HPDE6-E6E7 (cell line): ENCODE measurements at regions not wholly inside any gene's neighbourhood (a gene's known extent, or its start where the extent isn't known, plus 50 kb on each side); places are given as distances from the start of the nearest gene placed in this dataset.

Experiments used
- DNase-seq: peaks from one replicate; pipeline ENCODE4 v3.0.0; 2011; ENCODE audit warnings: missing footprints; ENCODE audit errors: extremely low spot score

DNA sequence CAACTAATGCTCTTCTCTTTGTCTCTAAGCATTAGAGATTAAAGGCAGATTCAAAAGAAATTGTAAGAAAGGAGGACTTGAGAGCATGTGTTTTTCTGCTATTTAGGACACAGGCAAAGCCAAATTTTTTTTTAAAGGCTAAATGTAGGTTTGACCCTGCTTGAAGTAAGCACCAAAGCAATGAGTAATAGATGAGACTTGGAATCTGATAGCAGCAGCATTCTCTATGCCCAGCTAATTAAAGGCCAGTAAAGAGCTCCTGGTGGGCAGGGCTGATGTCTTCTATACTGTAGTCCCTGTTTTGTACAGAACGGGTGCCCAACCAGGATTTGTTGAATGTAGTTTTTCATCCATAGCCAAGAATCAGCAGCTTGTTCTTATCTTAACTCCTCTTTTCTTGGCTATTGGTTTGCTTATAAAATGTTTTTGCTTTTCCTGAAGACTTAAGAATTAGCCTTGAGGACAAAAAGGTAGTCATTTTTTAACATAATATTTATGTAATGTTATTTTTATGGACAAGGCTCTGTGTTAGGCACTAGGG, 179.6 kb downstream of the LMO4 start:
- no peak for DNase-seq

DNA sequence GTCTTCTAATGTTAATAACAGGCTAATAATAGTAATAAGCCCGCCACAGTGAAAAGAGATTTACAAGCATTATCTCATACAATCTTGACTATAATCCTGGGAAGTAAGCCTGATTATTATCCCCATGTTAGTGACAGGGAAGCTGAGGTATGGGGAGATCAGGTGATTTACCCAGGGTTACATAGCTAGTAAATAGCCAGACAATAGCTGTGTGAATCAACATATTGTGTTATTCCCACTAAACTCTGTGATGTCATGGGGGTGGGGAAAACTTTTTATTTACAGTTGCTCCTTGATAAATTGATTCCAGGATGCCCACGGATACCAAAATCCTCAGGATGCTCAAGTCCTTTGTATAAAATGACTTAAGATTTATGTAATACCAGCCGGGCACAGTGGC, 181.9 kb downstream of the LMO4 start:
- DNase-seq: no peak

DNA sequence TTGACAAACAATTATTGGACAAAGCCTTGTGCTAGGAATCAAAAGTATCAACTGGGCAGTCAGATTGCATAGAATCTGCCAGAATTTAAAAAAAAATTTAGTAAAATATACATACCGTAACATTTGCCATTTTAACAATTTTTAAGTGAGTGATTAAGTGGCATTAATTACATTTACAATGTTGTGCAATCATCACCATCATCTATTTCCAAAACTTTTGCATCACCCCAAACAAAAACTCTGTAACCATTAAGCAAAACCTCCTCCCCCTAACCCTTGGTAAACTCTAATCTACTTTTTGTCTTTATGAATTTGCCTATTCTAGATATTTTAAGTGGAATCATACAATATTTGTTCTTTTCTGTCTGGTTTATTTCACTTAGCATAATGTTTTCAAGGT, 182.8 kb downstream of the LMO4 start:
- DNase-seq: no peak

DNA sequence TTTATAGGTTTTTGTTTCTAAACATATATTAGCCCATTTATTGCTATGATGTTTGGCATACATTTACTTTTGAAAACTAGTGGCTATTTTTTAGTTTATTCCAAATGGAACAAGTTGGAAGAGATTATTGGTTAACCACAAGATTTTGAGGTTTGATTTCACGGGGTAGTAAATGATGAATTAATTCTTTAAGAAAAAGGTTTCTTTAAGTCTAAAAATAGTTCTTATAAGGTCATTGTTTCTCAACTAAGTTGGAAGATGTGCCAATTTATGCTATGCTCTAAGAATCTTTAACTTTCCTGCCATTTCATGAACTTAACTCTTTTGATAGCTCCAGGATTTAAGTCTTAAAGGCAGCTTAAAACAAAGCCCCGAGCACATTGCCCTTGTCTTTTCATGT, 183.8 kb downstream of the LMO4 start:
- DNase-seq: no peak

DNA sequence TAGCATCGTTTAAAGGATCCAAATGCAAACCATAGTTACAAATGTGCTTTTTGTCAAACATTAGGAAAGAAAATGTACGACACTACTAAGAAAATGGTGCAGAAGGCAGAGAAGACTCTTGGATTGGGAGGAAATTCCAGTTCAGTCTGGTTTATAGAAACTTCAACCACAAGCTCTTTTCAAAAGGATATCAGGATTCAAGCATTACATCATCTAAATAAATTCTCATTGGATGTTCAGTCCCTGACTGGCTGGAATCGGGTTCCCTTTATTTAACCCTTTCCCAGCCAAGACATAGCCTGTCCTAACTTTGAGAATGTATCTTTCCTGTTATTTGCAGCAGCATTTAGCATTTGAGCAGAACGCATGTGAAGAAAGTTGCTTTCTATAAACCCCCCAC, 184.6 kb downstream of the LMO4 start:
- DNase-seq: no peak

DNA sequence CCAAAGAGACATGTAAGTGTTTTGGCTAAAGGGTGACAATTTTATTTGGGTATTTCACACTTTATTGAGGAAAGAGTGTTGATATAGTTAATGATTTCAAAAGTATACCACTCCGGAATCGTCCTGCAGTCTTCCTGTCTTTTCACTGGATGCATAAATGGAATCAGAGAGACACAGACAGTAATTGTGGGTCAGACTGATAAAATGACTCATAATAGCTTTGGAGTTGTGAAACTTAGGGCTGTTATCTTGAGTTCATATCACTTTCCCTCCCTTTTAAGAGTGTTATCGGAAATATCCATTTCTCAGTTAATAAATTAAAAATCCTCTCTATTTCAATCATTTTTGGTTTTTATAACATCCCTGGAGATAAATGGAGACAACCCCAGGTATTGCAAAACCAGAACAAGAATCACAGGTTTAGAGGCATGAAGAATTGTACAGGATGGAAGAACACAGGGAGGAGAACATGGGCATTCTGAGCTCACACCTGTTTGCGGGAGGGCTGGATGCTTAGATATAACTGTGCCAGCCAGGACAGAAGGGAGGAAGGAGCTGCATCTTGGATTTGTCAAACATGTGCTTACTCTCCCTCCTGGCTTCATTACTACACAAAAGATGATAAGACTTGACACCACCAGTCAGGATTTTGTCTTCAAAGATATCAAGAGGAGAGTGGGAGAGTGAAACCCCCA, 185.4 kb downstream of the LMO4 start:
- DNase-seq: no peak

DNA sequence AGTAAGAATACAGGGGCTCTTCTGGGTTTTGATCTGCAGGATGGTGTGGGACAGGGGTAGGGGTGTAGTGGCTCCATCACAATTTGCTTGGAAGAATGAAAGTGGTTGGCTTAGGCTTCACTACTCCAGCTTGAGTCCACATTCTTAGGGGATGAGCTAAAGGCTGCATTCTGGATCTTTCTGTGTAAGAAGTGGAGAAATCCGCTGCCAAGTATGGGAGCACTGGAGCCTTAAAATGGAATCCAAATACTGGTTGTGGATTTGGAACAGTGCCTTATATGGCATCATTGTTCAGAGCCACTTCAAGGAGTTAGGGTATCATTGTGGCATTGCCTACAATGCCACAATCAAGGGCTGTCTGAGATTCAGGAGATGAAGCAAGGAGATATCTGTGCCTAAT, 187.1 kb downstream of the LMO4 start:
- no peak for DNase-seq

DNA sequence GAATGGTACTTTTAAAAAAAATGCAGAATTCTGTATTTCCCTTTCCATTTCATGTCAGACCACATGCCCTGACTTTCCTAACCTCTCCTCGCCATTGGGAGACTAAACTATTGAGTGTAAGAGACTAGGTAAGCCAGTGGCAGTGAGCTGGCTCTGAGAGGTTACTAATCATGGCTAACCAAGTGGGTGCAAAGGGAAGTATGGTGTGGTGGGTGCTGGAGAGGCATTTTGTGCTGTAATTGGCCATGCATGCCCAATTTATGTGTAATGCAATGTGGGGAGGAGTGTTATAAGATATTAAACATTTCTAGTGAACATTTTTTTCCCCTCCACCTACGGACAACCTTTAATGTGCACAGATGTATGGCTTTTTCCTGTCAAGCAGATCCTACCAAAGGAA, 190.1 kb downstream of the LMO4 start:
- no peak for DNase-seq

DNA sequence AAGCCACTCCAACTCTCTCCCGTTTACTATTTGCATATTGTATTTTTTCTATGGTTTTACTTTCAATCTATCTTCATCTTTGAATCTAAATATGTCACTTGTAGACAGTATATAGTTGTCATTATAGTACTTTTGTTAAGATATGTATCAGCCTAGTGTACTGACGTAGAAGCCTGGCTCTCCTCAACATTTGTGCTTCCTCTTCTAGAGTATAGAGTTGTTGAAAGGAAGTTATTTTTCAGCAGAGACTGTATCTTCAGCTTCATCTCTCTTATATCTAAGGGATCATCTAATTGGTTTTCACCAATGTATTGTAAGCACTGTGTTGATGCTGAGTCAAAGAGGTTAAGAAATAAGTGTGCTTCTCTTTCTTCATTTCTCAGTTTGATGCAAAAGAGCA, 192.8 kb downstream of the LMO4 start:
- DNase-seq: no peak

DNA sequence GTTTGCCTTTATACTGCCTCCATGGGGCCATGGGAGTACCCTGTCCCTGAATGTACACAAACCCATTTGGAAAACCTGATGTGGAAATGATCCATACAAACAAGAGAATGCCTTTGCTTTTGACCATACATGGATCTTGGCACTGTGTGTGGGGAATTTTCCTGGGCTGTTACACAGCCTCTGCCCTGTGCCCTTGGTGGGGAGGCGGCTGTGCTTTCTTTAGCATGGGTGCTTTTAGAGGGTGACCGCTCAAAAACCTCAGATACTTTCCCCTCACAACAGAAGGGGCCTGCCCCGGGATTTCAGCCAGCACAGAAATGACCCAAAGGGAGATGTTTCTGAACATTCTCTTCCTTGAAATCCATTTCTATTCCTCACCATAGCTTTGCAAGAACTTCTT, 194.8 kb downstream of the LMO4 start:
- DNase-seq: no peak

DNA sequence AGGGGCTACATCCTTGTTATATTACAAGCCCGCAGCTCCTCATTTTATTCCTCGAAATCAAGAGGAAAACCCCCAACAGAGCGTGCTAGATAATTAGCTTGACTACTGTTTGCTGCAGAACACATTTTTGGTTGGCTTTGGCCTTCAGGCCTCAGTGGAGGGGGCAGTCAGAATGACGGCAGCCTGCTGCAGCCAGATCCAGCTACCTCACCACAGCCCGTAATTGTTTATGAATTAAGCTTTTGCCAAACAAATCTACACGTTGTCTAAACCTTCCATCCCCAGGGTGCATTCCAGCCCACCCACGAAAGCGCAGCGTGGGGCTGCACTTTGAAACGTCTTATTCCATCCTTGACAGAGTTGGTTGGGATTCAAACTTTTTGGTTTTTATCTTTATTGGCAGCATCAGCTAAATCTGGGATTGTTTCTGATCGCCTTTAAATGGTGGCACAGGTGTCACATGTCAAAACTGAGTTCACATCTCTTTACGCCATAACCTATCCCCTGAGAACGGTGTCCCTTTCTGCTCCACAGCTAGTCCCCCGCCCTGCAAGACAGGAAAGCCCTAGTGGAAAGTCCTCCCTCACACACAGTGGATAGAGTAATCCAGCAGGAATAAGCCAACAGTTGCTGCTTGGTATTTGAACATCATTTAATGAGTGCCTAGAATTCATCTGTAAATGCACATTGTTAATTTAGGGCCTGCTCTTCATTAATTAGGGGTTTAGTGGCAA, 195.5 kb downstream of the LMO4 start:
- no peak for DNase-seq

DNA sequence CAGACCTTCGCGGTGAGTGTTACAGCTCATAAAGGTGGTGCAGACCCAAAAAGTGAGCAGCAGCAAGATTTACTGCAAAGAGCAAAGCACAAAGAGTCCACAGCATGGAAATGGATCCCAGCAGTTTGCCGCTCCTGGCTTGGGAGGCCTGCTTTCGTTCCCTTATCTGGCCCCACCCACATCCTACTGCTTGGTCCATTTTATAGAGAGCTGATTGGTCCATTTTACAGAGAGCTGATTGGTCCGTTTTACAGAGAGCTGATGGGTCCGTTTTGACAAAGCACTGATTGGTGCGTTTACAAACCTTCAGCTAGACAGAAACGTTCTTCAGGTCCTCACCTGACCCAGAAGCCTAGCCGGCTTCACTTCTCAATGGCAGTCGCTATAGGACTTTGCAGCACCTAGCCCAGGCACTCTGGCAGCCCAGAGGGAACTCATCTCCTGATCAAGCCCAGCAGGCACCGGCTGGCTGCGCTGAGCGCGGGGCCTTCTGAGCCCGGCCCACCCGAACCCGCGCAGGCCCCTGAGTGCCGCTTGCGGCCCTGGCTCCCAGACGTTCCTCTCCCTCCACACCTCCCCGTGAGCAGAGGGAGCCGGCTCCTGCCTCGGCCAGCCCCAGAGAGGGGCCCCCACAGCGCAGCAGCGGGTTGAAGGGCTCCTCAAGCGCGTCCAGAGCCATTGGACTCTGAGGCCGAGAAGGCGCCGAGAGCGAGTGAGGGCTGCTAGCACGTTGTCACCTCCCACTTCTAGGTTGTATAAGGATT, 200.3 kb downstream of the LMO4 start:
- DNase-seq: no peak

DNA sequence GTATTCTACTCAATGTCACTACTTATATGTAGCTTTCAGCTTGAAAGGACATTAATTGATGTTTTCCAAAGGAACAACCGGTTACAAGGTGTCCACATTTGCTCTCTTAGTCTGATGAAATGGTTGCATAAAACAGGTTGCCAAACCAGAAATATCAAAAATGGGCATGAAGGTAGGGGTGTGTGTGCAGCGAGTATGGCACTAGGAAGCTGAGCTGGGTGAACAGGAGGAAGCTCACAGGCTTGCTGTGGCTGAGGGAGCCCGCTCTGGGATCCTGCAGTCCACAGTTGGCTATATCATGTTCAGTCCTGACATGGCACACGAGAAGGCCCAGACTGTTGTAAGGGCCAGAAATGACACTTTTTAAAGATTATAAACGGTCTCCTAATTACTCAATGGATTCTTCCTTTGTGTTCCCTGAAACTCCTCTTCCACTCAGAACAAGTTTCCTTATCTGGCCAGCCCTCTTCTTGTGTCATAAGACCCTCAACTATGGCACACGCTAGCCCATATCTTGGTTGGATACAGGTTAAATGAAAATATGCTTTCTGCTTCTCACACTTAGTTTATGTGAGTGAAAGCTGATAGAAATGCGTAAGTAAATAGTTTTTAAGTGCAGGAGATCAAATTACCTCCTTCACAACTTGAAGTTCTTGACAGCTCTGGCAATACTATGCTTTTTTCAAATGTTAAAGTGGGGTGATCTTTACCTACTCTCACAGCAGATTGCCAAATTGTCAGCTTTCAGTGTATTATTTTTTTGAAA, 201.5 kb downstream of the LMO4 start:
- DNase-seq: no peak

DNA sequence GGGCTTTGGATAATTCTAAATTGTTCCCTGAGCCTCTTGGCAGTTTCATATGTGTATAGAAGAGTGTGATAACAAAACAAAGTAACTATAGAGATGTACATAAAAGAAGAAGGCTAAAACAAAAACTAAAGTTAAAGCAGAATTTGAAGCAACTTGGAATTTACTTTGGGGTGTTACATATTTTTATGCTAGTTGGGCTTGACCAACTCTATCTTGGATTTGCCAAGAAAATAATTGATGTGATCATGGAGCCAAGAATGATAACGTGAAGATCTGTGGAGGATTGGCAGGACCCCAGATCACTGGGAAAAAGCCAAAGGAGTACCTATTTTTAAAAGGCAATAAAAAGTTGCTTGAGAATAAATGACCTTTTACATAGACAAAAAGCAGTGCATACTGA, 206.9 kb downstream of the LMO4 start:
- DNase-seq: no peak

DNA sequence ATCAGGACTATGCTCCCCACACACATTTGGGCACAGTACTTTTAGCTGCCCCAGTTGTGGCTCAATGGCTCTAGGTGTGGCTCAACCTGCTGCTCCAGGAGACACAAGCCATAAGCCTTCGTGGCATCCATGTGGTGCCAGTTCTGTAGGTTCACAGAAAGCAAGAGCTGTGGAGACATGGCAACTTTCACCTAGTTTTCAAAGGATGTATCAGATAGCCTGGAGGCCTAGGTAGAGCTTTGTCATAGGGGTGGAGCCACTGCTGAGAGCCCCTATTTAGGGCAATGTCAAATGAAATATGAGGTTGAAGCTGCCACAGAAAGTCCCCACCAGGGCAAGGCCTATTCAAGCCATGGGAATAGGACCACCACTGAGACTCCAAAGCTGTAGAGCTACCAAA, 210.5 kb downstream of the LMO4 start:
- no peak for DNase-seq

DNA sequence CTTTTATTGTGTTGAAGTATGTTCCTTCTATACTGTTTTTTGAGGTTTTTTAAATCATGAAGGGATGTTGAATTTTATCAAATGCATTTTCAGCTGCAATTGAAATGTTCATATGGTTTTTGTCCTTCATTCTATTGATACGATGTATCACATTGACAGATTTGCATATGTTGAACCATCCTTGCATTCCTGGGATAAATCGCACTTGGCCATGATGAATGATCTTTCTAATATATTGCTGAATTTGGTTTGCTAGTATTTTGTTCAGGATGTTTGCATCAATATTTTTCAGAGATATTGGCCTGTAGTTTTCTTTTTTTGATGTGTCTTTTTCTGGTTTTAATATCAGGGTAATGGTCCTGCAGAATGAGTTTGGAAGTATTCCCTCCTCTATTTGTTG, 214.0 kb downstream of the LMO4 start:
- no peak for DNase-seq

DNA sequence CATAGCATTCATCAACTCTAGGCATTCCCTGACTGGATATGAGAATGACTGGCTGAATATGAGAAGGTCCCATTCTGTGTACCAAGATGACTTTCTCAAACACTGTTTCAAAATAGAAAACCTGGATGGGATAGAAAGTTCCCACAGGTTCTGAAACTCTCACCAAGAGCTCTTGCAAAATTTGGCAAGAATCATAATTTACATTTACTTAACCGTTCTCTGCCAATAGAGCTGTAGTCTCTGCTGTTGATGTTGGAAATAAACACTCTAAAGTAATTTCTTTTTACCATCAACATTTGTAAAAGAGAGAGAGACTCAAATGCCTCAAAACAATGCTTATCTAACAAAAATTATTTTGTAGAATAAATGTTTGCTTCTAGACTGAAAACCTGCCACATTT, 221.1 kb downstream of the LMO4 start:
- no peak for DNase-seq

DNA sequence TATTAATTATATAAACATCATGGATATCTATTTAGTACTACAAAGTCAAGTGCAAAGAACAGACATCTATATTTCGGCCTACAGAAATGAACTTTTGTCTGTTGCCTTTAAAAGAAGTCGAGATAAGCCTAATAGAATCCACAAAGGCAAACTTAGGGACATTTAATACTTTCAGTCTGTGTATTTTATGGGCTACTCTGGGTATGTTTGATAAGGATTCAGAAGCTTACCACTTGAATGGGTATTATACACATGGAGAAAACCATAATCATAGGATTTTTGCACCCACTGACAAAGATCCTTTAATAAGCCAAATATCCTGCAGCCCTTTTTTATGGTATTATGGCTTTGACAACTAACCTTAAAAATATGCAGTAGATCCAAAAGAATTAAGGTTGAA, 224.8 kb downstream of the LMO4 start:
- no peak for DNase-seq

DNA sequence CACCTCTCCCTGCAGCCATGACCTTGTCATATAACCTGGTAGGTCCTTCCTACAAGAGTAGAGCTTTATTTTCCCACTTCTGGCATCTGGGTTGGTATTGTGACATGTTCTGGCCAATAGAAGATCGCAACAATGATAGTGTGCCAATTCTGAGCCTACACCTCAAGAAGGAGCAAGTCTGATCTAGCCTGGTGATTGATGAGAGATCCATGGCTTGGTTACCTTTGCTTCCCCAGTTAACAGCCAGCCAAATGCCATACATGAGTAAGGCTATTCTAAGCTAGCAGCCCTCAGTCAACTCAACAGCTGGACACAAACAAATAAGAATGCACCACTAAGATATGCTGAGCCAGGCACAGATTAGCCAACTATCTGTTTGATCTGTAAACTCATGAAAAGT, 226.7 kb downstream of the LMO4 start:
- no peak for DNase-seq

DNA sequence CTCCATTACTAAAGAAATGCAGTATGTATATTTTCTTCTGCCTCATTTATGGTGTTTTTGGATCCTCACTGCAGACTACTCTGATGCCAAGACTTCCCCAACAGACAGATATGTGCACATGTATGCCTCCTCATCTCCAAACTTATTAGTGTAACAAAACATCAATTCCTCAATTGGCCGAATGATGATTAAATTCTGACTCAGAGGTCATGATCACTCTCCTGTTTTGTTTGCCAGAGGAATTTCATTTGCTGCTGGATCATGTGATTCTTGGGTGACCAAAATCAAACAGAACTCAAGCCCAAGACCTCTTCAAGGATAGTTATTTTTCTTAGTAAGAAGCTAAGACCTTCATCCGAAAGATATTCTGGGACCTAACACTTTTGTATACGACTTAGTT, 227.6 kb downstream of the LMO4 start:
- no peak for DNase-seq

DNA sequence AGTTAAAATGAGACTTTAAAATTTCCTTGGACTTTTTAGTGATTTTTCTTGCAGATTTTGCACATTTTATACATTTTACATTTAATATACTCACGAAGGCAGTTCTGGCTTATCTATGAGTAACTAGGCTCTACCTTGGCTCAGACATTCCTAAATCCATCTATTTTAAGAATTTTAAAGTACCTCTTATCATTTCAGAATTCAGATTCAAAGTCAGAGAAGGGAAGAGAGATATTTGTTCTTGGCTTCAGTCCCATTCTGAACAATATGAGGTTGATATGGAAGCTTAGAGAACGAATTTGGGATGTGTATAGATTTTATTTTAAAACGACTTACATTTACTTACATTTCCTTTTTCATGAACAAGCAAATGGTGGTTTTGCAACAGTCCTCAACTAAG, 230.2 kb downstream of the LMO4 start:
- no peak for DNase-seq

DNA sequence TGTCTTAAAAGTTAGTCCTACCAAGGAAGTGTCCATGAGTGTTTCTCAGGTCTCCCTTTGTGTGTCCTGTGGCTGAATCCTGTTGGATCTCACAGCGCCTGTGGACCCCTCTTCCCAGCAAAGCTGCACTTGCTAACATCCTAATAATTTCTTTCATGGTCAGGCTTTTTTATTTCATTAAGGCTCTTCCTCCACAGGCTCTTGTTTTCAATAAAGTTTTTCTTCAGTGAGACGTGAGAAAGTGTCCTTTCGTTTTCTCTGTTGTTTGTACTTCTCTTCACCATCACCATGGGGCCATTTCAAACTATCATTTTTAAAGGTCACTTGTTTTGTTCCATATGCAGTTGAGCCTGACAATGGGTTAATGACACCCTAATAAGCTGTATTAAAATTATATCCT, 231.5 kb downstream of the LMO4 start:
- DNase-seq: no peak
